ENCODE measurements at regions not wholly inside any gene's neighbourhood (a gene's known extent, or its start where the extent isn't known, plus 50 kb on each side); places are given as distances from the start of the nearest gene placed in this dataset.

- Histone ChIP-seq H3K23ac (ENCODE audit: low read depth, low read length, poor library complexity) (no peak overlapping the region), H3K9me3 (replicated peaks in 1 of 2; ENCODE audit: control insufficient read depth in 2 of 2, insufficient read depth in 1 of 2, low read depth in 1 of 2, low read length in 2 of 2) (peaks cover 2 to 21% of the 10 kb centered on the region in 2 donors), H3K79me1 (ENCODE audit: low read depth, low read length) (no peaks in the 10 kb centered on the region), H4K91ac (ENCODE audit: low read depth, low read length, poor library complexity) (no peak overlapping the region), H2AFZ (ENCODE audit: low read length) (no peak overlapping the region), H3K4me1 (ENCODE audit: control insufficient read depth in 2 of 2, insufficient read depth in 1 of 2, low read depth in 1 of 2, low read length in 2 of 2) (peaks cover 0 to 28% of the 10 kb centered on the region in 2 donors), H2BK12ac (ENCODE audit: low read length) (no peak overlapping the region), H3K4ac (ENCODE audit: low read length) (no peak overlapping the region), H3K18ac (ENCODE audit: low read length) (no peak overlapping the region), H3K36me3 (replicated peaks in 1 of 2; ENCODE audit: control insufficient read depth in 2 of 2, insufficient read depth in 2 of 2, low read length in 2 of 2) (no peaks in the 10 kb centered on the region), H2BK5ac (ENCODE audit: low read length) (no peak overlapping the region), H3K9ac (ENCODE audit: low read depth, low read length, poor library complexity) (no peak overlapping the region), H2BK120ac (ENCODE audit: low read depth, low read length) (no peak overlapping the region), H2BK15ac (ENCODE audit: low read length) (no peak overlapping the region), H3K14ac (ENCODE audit: low read length) (no peak overlapping the region), H3K27ac (replicated peaks; ENCODE audit: low read length) (no peak overlapping the region), H2AK5ac (ENCODE audit: low read depth, low read length) (no peak overlapping the region), H3K27me3 (ENCODE audit: control insufficient read depth in 3 of 3, insufficient read depth in 3 of 3, low read depth in 1 of 3, low read length in 3 of 3) (no peaks in the 10 kb centered on the region), H3K4me2 (ENCODE audit: insufficient read depth, low read length, poor library complexity, severe bottlenecking) (no peak overlapping the region), H4K8ac (ENCODE audit: low read depth, low read length) (no peak overlapping the region), H3K4me3 (ENCODE audit: low read length in 2 of 2) (no peak overlapping the region)
- DNase-seq (ENCODE audit: low spot score), result no peak
These were observed 119.1 kb downstream of the TENT5A start for GRCh38 chr6:81633391-81633790.

- peaks cover 0 to 5% of the 10 kb centered on the region in 2 donors for H3K4me1 ChIP-seq (ENCODE audit: control insufficient read depth in 2 of 2, insufficient read depth in 1 of 2, low read depth in 1 of 2, low read length in 2 of 2)
These were observed 121.8 kb downstream of the TENT5A start for GRCh38 chr6:81630719-81631118.

GRCh38 chr6:81625216-81625615 lies 127.3 kb downstream of the TENT5A start:
- Histone ChIP-seq H3K4ac (ENCODE audit: low read length) (no peak overlapping the region), H2BK12ac (ENCODE audit: low read length) (no peak overlapping the region), H3K4me3 (ENCODE audit: low read length in 2 of 2) (no peak overlapping the region), H3K4me1 (ENCODE audit: control insufficient read depth in 2 of 2, insufficient read depth in 1 of 2, low read depth in 1 of 2, low read length in 2 of 2) (no peaks in the 10 kb centered on the region), H3K79me1 (ENCODE audit: low read depth, low read length) (no peaks in the 10 kb centered on the region), H3K18ac (ENCODE audit: low read length) (no peak overlapping the region), H2AFZ (ENCODE audit: low read length) (no peak overlapping the region), H3K4me2 (ENCODE audit: insufficient read depth, low read length, poor library complexity, severe bottlenecking) (no peak overlapping the region), H3K36me3 (replicated peaks in 1 of 2; ENCODE audit: control insufficient read depth in 2 of 2, insufficient read depth in 2 of 2, low read length in 2 of 2) (no peaks in the 10 kb centered on the region), H3K27ac (replicated peaks; ENCODE audit: low read length) (no peak overlapping the region), H2BK5ac (ENCODE audit: low read length) (no peak overlapping the region), H3K23ac (ENCODE audit: low read depth, low read length, poor library complexity) (no peak overlapping the region), H3K14ac (ENCODE audit: low read length) (no peak overlapping the region), H3K9me3 (replicated peaks in 1 of 2; ENCODE audit: control insufficient read depth in 2 of 2, insufficient read depth in 1 of 2, low read depth in 1 of 2, low read length in 2 of 2) (peaks cover 0 to 8% of the 10 kb centered on the region in 2 donors), H3K27me3 (ENCODE audit: control insufficient read depth in 3 of 3, insufficient read depth in 3 of 3, low read depth in 1 of 3, low read length in 3 of 3) (no peaks in the 10 kb centered on the region), H2BK120ac (ENCODE audit: low read depth, low read length) (no peak overlapping the region), H2AK5ac (ENCODE audit: low read depth, low read length) (no peak overlapping the region), H3K9ac (ENCODE audit: low read depth, low read length, poor library complexity) (no peak overlapping the region), H4K8ac (ENCODE audit: low read depth, low read length) (no peak overlapping the region), H4K91ac (ENCODE audit: low read depth, low read length, poor library complexity) (no peak overlapping the region), H2BK15ac (ENCODE audit: low read length) (no peak overlapping the region)
- WGBS, 2 donors (ENCODE audit: extremely low coverage in 2 of 2, insufficient read length in 2 of 2, insufficient replicate concordance in 1 of 2), result no CpG with 5 or more reads among the region's 1 CpG
- no peak for DNase-seq (ENCODE audit: low spot score)

More at GRCh38 chr6:81630719-81631118, 121.8 kb downstream of the TENT5A start:
- Histone ChIP-seq H3K4me2 (ENCODE audit: insufficient read depth, low read length, poor library complexity, severe bottlenecking) (no peak overlapping the region), H4K91ac (ENCODE audit: low read depth, low read length, poor library complexity) (no peak overlapping the region), H3K4me3 (ENCODE audit: low read length in 2 of 2) (no peak overlapping the region), H3K23ac (ENCODE audit: low read depth, low read length, poor library complexity) (no peak overlapping the region), H3K36me3 (replicated peaks in 1 of 2; ENCODE audit: control insufficient read depth in 2 of 2, insufficient read depth in 2 of 2, low read length in 2 of 2) (no peaks in the 10 kb centered on the region), H2AFZ (ENCODE audit: low read length) (no peak overlapping the region), H2BK120ac (ENCODE audit: low read depth, low read length) (no peak overlapping the region), H3K18ac (ENCODE audit: low read length) (no peak overlapping the region), H3K9ac (ENCODE audit: low read depth, low read length, poor library complexity) (no peak overlapping the region), H2BK15ac (ENCODE audit: low read length) (no peak overlapping the region), H3K27me3 (ENCODE audit: control insufficient read depth in 3 of 3, insufficient read depth in 3 of 3, low read depth in 1 of 3, low read length in 3 of 3) (no peaks in the 10 kb centered on the region), H3K27ac (replicated peaks; ENCODE audit: low read length) (no peak overlapping the region), H3K9me3 (replicated peaks in 1 of 2; ENCODE audit: control insufficient read depth in 2 of 2, insufficient read depth in 1 of 2, low read depth in 1 of 2, low read length in 2 of 2) (peaks cover 2 to 21% of the 10 kb centered on the region in 2 donors), H2BK12ac (ENCODE audit: low read length) (no peak overlapping the region), H3K4ac (ENCODE audit: low read length) (no peak overlapping the region), H2AK5ac (ENCODE audit: low read depth, low read length) (no peak overlapping the region), H3K14ac (ENCODE audit: low read length) (no peak overlapping the region), H4K8ac (ENCODE audit: low read depth, low read length) (no peak overlapping the region), H2BK5ac (ENCODE audit: low read length) (no peak overlapping the region), H3K79me1 (ENCODE audit: low read depth, low read length) (no peaks in the 10 kb centered on the region)
- DNase-seq (ENCODE audit: low spot score), result no peak
- no CpG with 5 or more reads among the region's 1 CpG for WGBS, 2 donors (ENCODE audit: extremely low coverage in 2 of 2, insufficient read length in 2 of 2, insufficient replicate concordance in 1 of 2)

- Histone ChIP-seq H3K79me1 (ENCODE audit: low read depth, low read length) (no peaks in the 10 kb centered on the region), H3K4me3 (ENCODE audit: low read length in 2 of 2) (no peak overlapping the region), H2BK5ac (ENCODE audit: low read length) (no peak overlapping the region), H3K18ac (ENCODE audit: low read length) (no peak overlapping the region), H3K27me3 (ENCODE audit: control insufficient read depth in 3 of 3, insufficient read depth in 3 of 3, low read depth in 1 of 3, low read length in 3 of 3) (no peaks in the 10 kb centered on the region), H3K4me1 (ENCODE audit: control insufficient read depth in 2 of 2, insufficient read depth in 1 of 2, low read depth in 1 of 2, low read length in 2 of 2) (no peaks in the 10 kb centered on the region), H3K14ac (ENCODE audit: low read length) (no peak overlapping the region), H3K36me3 (replicated peaks in 1 of 2; ENCODE audit: control insufficient read depth in 2 of 2, insufficient read depth in 2 of 2, low read length in 2 of 2) (no peaks in the 10 kb centered on the region), H3K27ac (replicated peaks; ENCODE audit: low read length) (no peak overlapping the region), H4K8ac (ENCODE audit: low read depth, low read length) (no peak overlapping the region), H3K9ac (ENCODE audit: low read depth, low read length, poor library complexity) (no peak overlapping the region), H3K4ac (ENCODE audit: low read length) (no peak overlapping the region), H2BK120ac (ENCODE audit: low read depth, low read length) (no peak overlapping the region), H2BK12ac (ENCODE audit: low read length) (no peak overlapping the region), H2AFZ (ENCODE audit: low read length) (no peak overlapping the region), H3K23ac (ENCODE audit: low read depth, low read length, poor library complexity) (no peak overlapping the region), H2AK5ac (ENCODE audit: low read depth, low read length) (no peak overlapping the region), H2BK15ac (ENCODE audit: low read length) (no peak overlapping the region), H4K91ac (ENCODE audit: low read depth, low read length, poor library complexity) (no peak overlapping the region), H3K9me3 (replicated peaks in 1 of 2; ENCODE audit: control insufficient read depth in 2 of 2, insufficient read depth in 1 of 2, low read depth in 1 of 2, low read length in 2 of 2) (peaks cover 0 to 1% of the 10 kb centered on the region in 2 donors), H3K4me2 (ENCODE audit: insufficient read depth, low read length, poor library complexity, severe bottlenecking) (no peak overlapping the region)
- no peak for DNase-seq (ENCODE audit: low spot score)
- WGBS, 2 donors (ENCODE audit: extremely low coverage in 2 of 2, insufficient read length in 2 of 2, insufficient replicate concordance in 1 of 2), result no CpG with 5 or more reads among the region's 1 CpG
These were observed 128.0 kb downstream of the TENT5A start for GRCh38 chr6:81624453-81624852.

Measured in neuronal stem cell (in vitro differentiated cells).